ENCODE measurements at regions not wholly inside any gene's neighbourhood (a gene's known extent, or its start where the extent isn't known, plus 50 kb on each side); places are given as distances from the start of the nearest gene placed in this dataset.

- H3K36me3 ChIP-seq = no peaks in the 10 kb centered on the region
- TF ChIP-seq, protein P1, sequence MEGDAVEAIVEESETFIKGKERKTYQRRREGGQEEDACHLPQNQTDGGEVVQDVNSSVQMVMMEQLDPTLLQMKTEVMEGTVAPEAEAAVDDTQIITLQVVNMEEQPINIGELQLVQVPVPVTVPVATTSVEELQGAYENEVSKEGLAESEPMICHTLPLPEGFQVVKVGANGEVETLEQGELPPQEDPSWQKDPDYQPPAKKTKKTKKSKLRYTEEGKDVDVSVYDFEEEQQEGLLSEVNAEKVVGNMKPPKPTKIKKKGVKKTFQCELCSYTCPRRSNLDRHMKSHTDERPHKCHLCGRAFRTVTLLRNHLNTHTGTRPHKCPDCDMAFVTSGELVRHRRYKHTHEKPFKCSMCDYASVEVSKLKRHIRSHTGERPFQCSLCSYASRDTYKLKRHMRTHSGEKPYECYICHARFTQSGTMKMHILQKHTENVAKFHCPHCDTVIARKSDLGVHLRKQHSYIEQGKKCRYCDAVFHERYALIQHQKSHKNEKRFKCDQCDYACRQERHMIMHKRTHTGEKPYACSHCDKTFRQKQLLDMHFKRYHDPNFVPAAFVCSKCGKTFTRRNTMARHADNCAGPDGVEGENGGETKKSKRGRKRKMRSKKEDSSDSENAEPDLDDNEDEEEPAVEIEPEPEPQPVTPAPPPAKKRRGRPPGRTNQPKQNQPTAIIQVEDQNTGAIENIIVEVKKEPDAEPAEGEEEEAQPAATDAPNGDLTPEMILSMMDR (IDR thresholded peaks at IDR 0.05; ENCODE audit: low read depth, low read length) = no peak
- H3K4me3 ChIP-seq (ENCODE audit: low read depth, low read length) = no peak overlapping the region
- no peaks in the 10 kb centered on the region for H3K9me3 ChIP-seq (ENCODE audit: severe bottlenecking)
- H3K27me3 ChIP-seq (ENCODE audit: insufficient read depth, low read depth, severe bottlenecking) = no peaks in the 10 kb centered on the region
- DNase-seq = no peak
- no peak overlapping the region for H3K27ac ChIP-seq
Observed at GRCh38 chr5:82738681-82739269, 338.4 kb downstream of the TMEM167A start.

DNA sequence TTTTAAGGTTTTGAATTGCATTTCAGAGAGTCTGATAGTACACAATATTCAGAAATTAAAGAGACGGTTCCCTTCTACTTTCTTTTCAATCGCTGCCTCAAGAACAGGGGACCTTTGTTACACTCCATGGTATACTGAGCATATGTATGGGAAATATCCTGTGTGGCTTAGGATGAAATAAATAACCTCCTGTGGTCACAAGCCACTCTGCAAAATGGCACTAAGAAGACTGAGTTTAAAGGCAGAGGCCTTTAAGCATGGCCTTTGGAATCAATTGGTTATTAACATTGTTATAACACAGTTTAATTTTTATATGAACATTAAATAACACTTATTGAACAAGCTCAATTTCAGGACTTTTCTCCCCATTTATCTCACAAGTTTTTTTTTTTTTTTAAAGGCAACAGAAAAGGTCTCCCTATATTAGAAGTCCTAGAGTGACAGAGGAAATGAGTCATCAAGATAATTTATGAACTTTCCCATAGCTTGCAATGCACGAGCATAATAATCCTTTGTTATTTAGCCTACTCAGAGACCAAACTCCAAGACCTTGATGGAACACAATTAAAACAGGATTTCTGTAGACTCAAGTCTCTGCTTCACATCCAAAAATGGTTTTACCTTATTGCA lies 341.9 kb downstream of the TMEM167A start:
- TF ChIP-seq, protein P1 (IDR thresholded peaks at IDR 0.05; ENCODE audit: low read depth, low read length) = no peak
- Histone ChIP-seq H3K4me3 (ENCODE audit: low read depth, low read length) (no peak overlapping the region), H3K27ac (no peak overlapping the region), H3K9me3 (ENCODE audit: severe bottlenecking) (no peaks in the 10 kb centered on the region), H3K27me3 (ENCODE audit: insufficient read depth, low read depth, severe bottlenecking) (no peaks in the 10 kb centered on the region), H3K36me3 (no peaks in the 10 kb centered on the region)
- DNase-seq = no peak

GRCh38 chr5:82734347-82734746 lies 342.8 kb downstream of the TMEM167A start:
- H3K27me3 ChIP-seq (ENCODE audit: insufficient read depth, low read depth, severe bottlenecking) = no peaks in the 10 kb centered on the region
- no peak overlapping the region for H3K27ac ChIP-seq
- H3K36me3 ChIP-seq = no peaks in the 10 kb centered on the region
- no peak overlapping the region for H3K4me3 ChIP-seq (ENCODE audit: low read depth, low read length)
- H3K9me3 ChIP-seq (ENCODE audit: severe bottlenecking) = no peaks in the 10 kb centered on the region
- TF ChIP-seq, protein P1 (IDR thresholded peaks at IDR 0.05; ENCODE audit: low read depth, low read length) = no peak
- DNase-seq = no peak

GRCh38 chr5:82730913-82731312 lies 346.3 kb downstream of the TMEM167A start:
- Histone ChIP-seq H3K36me3 (no peaks in the 10 kb centered on the region), H3K9me3 (ENCODE audit: severe bottlenecking) (no peaks in the 10 kb centered on the region), H3K27me3 (ENCODE audit: insufficient read depth, low read depth, severe bottlenecking) (no peaks in the 10 kb centered on the region), H3K4me3 (ENCODE audit: low read depth, low read length) (no peak overlapping the region), H3K27ac (no peak overlapping the region)
- TF ChIP-seq, protein P1 (IDR thresholded peaks at IDR 0.05; ENCODE audit: low read depth, low read length) = no peak
- no peak for DNase-seq

- Histone ChIP-seq H3K36me3 (no peaks in the 10 kb centered on the region), H3K9me3 (ENCODE audit: severe bottlenecking) (no peaks in the 10 kb centered on the region), H3K27me3 (ENCODE audit: insufficient read depth, low read depth, severe bottlenecking) (no peaks in the 10 kb centered on the region), H3K4me3 (ENCODE audit: low read depth, low read length) (no peak overlapping the region), H3K27ac (no peak overlapping the region)
- no peak for DNase-seq
- TF ChIP-seq, protein P1 (IDR thresholded peaks at IDR 0.05; ENCODE audit: low read depth, low read length) = no peak
Observed at GRCh38 chr5:82728926-82729702, 348.1 kb downstream of the TMEM167A start.

Data from WERI-Rb-1 (cell line).